ENCODE measurements at regions not wholly inside any gene's neighbourhood (a gene's known extent, or its start where the extent isn't known, plus 50 kb on each side); places are given as distances from the start of the nearest gene placed in this dataset.
"Not testable (repeated sequence)": the region's sequence is repeated elsewhere in the genome, so short reads cannot be mapped to it uniquely, and the experiment has no call there.

GRCh38 chr13:50422181-50423148 lies 407.2 kb downstream of the KCNRG start:
- H3K36me3 ChIP-seq (ENCODE audit: control insufficient read depth in 2 of 2, extremely low read depth in 1 of 2, insufficient read depth in 1 of 2, low read length in 1 of 2): no peaks in the 10 kb centered on the region
- ATAC-seq (replicated peaks in 1 of 4) (peak in 2 of 4 experiments; percentile 46 to 50), DNase-seq (peak in 5 of 35 experiments; percentile 0 to 53 (median 2))
- no peaks in the 10 kb centered on the region for H3K9me3 ChIP-seq
- Mint-ChIP-seq H3K4me3 (no peak overlapping the region), H3K9me3 (no peaks in the 10 kb centered on the region), H3K27ac (peak overlapping the region; percentile 31 to 45), H3K27me3 (no peaks in the 10 kb centered on the region), H3K36me3 (no peaks in the 10 kb centered on the region), H3K4me1 (peaks cover 3 to 19% (median 6%) of the 10 kb centered on the region in 3 donors)
- H3K27me3 ChIP-seq (replicated peaks in 1 of 2; ENCODE audit: control insufficient read depth in 2 of 2, extremely low read depth in 1 of 2, insufficient read depth in 2 of 2, low read length in 1 of 2): no peaks in the 10 kb centered on the region
- 48% methylated on average over 4 of the region's 12 CpGs for WGBS (ENCODE audit: insufficient coverage)
- CTCF ChIA-PET: interaction anchor here in 1 of 2 donors (0.5 kb wide), 1 partner anchor 44 kb away, joined by 4 read pairs; no protein-coding TSS in a partner anchor
- POLR2A ChIA-PET: interaction anchor here in 1 of 2 donors (0.5 kb wide), 1 partner anchor 656 kb away, joined by 3 read pairs; no protein-coding TSS in a partner anchor
- H3K4me3 ChIP-seq (ENCODE audit: control insufficient read depth in 1 of 2, extremely low read depth in 1 of 2, low read length in 1 of 2): no peak overlapping the region
- H3K27ac ChIP-seq (ENCODE audit: low read length): peak overlapping the region; percentile 45
- H3K4me1 ChIP-seq (ENCODE audit: control insufficient read depth in 1 of 2, extremely low read depth in 1 of 2, insufficient read depth in 2 of 2, low read length in 2 of 2): peaks cover 0 to 13% of the 10 kb centered on the region in 2 experiments

- Histone ChIP-seq H3K9me3 (no peaks in the 10 kb centered on the region), H3K27me3 (replicated peaks in 1 of 2; ENCODE audit: control insufficient read depth in 2 of 2, extremely low read depth in 1 of 2, insufficient read depth in 2 of 2, low read length in 1 of 2) (no peaks in the 10 kb centered on the region), H3K4me1 (ENCODE audit: control insufficient read depth in 1 of 2, extremely low read depth in 1 of 2, insufficient read depth in 2 of 2, low read length in 2 of 2) (peaks cover 11 to 18% of the 10 kb centered on the region in 2 experiments), H3K4me3 (ENCODE audit: control insufficient read depth in 1 of 2, extremely low read depth in 1 of 2, low read length in 1 of 2) (no peak overlapping the region), H3K36me3 (ENCODE audit: control insufficient read depth in 2 of 2, extremely low read depth in 1 of 2, insufficient read depth in 1 of 2, low read length in 1 of 2) (no peaks in the 10 kb centered on the region), H3K27ac (ENCODE audit: low read length) (no peak overlapping the region)
- Mint-ChIP-seq H3K27me3 (no peaks in the 10 kb centered on the region), H3K4me1 (peaks cover 13 to 30% (median 13%) of the 10 kb centered on the region in 3 donors), H3K27ac (no peak overlapping the region), H3K4me3 (no peak overlapping the region), H3K9me3 (no peaks in the 10 kb centered on the region), H3K36me3 (no peaks in the 10 kb centered on the region)
- CTCF ChIA-PET: no interaction called here
- no peak for DNase-seq
- no peak for ATAC-seq (replicated peaks in 1 of 4)
- POLR2A ChIA-PET: no interaction called here
- no CpG with 5 or more reads among the region's 2 CpGs for WGBS (ENCODE audit: insufficient coverage)
These were observed 409.7 kb downstream of the KCNRG start for GRCh38 chr13:50424993-50425392.

- H3K36me3 Mint-ChIP-seq: no peaks in the 10 kb centered on the region
- CTCF ChIA-PET: no interaction called here
- Histone ChIP-seq H3K27ac (ENCODE audit: low read length) (no peak overlapping the region), H3K4me3 (ENCODE audit: control insufficient read depth in 1 of 2, extremely low read depth in 1 of 2, low read length in 1 of 2) (no peak overlapping the region), H3K9me3 (no peaks in the 10 kb centered on the region), H3K36me3 (ENCODE audit: control insufficient read depth in 2 of 2, extremely low read depth in 1 of 2, insufficient read depth in 1 of 2, low read length in 1 of 2) (no peaks in the 10 kb centered on the region), H3K4me1 (ENCODE audit: control insufficient read depth in 1 of 2, extremely low read depth in 1 of 2, insufficient read depth in 2 of 2, low read length in 2 of 2) (peaks cover 11 to 18% of the 10 kb centered on the region in 2 experiments), H3K27me3 (replicated peaks in 1 of 2; ENCODE audit: control insufficient read depth in 2 of 2, extremely low read depth in 1 of 2, insufficient read depth in 2 of 2, low read length in 1 of 2) (no peaks in the 10 kb centered on the region)
- no peak for DNase-seq
- H3K27ac Mint-ChIP-seq: no peak overlapping the region
- no peaks in the 10 kb centered on the region for H3K9me3 Mint-ChIP-seq
- ATAC-seq (replicated peaks in 1 of 4): no peak
- H3K27me3 Mint-ChIP-seq: no peaks in the 10 kb centered on the region
- H3K4me3 Mint-ChIP-seq: no peak overlapping the region
- POLR2A ChIA-PET: no interaction called here
- peaks cover 13 to 30% (median 13%) of the 10 kb centered on the region in 3 donors for H3K4me1 Mint-ChIP-seq
These were observed 410.5 kb downstream of the KCNRG start for GRCh38 chr13:50425772-50426171.

- ChIA-PET POLR2A (interaction anchor here (0.6 kb wide), 3 partner anchors 33 to 1218 kb away, joined by 3 to 8 read pairs (median 4); no protein-coding TSS in a partner anchor), CTCF (interaction anchor here in 1 of 2 donors (0.6 kb wide), 2 partner anchors 339 to 1869 kb away, joined by 3 read pairs; no protein-coding TSS in a partner anchor)
- Histone ChIP-seq H3K27ac (ENCODE audit: low read length) (no peak overlapping the region), H3K9me3 (no peaks in the 10 kb centered on the region), H3K4me1 (ENCODE audit: control insufficient read depth in 1 of 2, extremely low read depth in 1 of 2, insufficient read depth in 2 of 2, low read length in 2 of 2) (peaks cover 11 to 17% of the 10 kb centered on the region in 2 experiments), H3K4me3 (ENCODE audit: control insufficient read depth in 1 of 2, extremely low read depth in 1 of 2, low read length in 1 of 2) (no peak overlapping the region), H3K36me3 (ENCODE audit: control insufficient read depth in 2 of 2, extremely low read depth in 1 of 2, insufficient read depth in 1 of 2, low read length in 1 of 2) (no peaks in the 10 kb centered on the region), H3K27me3 (replicated peaks in 1 of 2; ENCODE audit: control insufficient read depth in 2 of 2, extremely low read depth in 1 of 2, insufficient read depth in 2 of 2, low read length in 1 of 2) (no peaks in the 10 kb centered on the region)
- Mint-ChIP-seq H3K9me3 (no peaks in the 10 kb centered on the region), H3K4me3 (no peak overlapping the region), H3K36me3 (no peaks in the 10 kb centered on the region), H3K27ac (no peak overlapping the region), H3K27me3 (no peaks in the 10 kb centered on the region), H3K4me1 (peaks cover 13 to 25% (median 13%) of the 10 kb centered on the region in 3 donors)
- no peak for ATAC-seq (replicated peaks in 1 of 4)
- no peak for DNase-seq
These were observed 411.7 kb downstream of the KCNRG start for GRCh38 chr13:50426927-50427326.

- H3K4me3 Mint-ChIP-seq; H3K36me3 ChIP-seq (ENCODE audit: control insufficient read depth in 2 of 2, extremely low read depth in 1 of 2, insufficient read depth in 1 of 2, low read length in 1 of 2); H3K27ac Mint-ChIP-seq; H3K27me3 Mint-ChIP-seq; H3K9me3 ChIP-seq; H3K27me3 ChIP-seq (replicated peaks in 1 of 2; ENCODE audit: control insufficient read depth in 2 of 2, extremely low read depth in 1 of 2, insufficient read depth in 2 of 2, low read length in 1 of 2); H3K36me3 Mint-ChIP-seq; H3K4me3 ChIP-seq (ENCODE audit: control insufficient read depth in 1 of 2, extremely low read depth in 1 of 2, low read length in 1 of 2); H3K9me3 Mint-ChIP-seq: not testable (repeated sequence)
- ChIA-PET CTCF (interaction anchor here in 1 of 2 donors (0.6 kb wide), 2 partner anchors 340 to 1869 kb away, joined by 3 read pairs; no protein-coding TSS in a partner anchor), POLR2A (interaction anchor here (0.6 kb wide), 3 partner anchors 32 to 1218 kb away, joined by 3 to 8 read pairs (median 4); no protein-coding TSS in a partner anchor)
- H3K4me1 Mint-ChIP-seq: peaks cover 13 to 19% (median 13%) of the 10 kb centered on the region in 3 donors
- peak in 3 of 4 experiments; percentile 11 to 73 (median 63) for ATAC-seq (replicated peaks in 1 of 4)
- WGBS (ENCODE audit: insufficient coverage): 80% methylated on average over 2 of the region's 9 CpGs
- peak in 27 of 35 experiments; percentile 6 to 54 (median 32) for DNase-seq
- Histone ChIP-seq H3K4me1 (ENCODE audit: control insufficient read depth in 1 of 2, extremely low read depth in 1 of 2, insufficient read depth in 2 of 2, low read length in 2 of 2) (peaks cover 11 to 13% of the 10 kb centered on the region in 2 experiments), H3K27ac (ENCODE audit: low read length) (peak overlapping the region; percentile 34)
These were observed 412.3 kb downstream of the KCNRG start for GRCh38 chr13:50427511-50427910.

GRCh38 chr13:50428183-50428877 lies 413.1 kb downstream of the KCNRG start:
- H3K4me1 ChIP-seq (ENCODE audit: control insufficient read depth in 1 of 2, extremely low read depth in 1 of 2, insufficient read depth in 2 of 2, low read length in 2 of 2): peaks cover 10 to 11% of the 10 kb centered on the region in 2 experiments
- 83% methylated on average over 1 of the region's 1 CpG for WGBS (ENCODE audit: insufficient coverage)
- no peaks in the 10 kb centered on the region for H3K27me3 ChIP-seq (replicated peaks in 1 of 2; ENCODE audit: control insufficient read depth in 2 of 2, extremely low read depth in 1 of 2, insufficient read depth in 2 of 2, low read length in 1 of 2)
- no peak overlapping the region for H3K4me3 ChIP-seq (ENCODE audit: control insufficient read depth in 1 of 2, extremely low read depth in 1 of 2, low read length in 1 of 2)
- no peaks in the 10 kb centered on the region for H3K27me3 Mint-ChIP-seq
- no peaks in the 10 kb centered on the region for H3K9me3 Mint-ChIP-seq
- peak overlapping the region; percentile 34 for H3K27ac ChIP-seq (ENCODE audit: low read length)
- H3K36me3 ChIP-seq (ENCODE audit: control insufficient read depth in 2 of 2, extremely low read depth in 1 of 2, insufficient read depth in 1 of 2, low read length in 1 of 2): no peaks in the 10 kb centered on the region
- no peaks in the 10 kb centered on the region for H3K36me3 Mint-ChIP-seq
- H3K4me1 Mint-ChIP-seq: peaks cover 13 to 17% (median 13%) of the 10 kb centered on the region in 3 donors
- no peak for DNase-seq
- no peaks in the 10 kb centered on the region for H3K9me3 ChIP-seq
- POLR2A ChIA-PET: no interaction called here
- CTCF ChIA-PET: interaction anchor here in 1 of 2 donors (0.8 kb wide), 1 partner anchor 344 kb away, joined by 3 read pairs; no protein-coding TSS in a partner anchor
- H3K27ac Mint-ChIP-seq: no peak overlapping the region
- H3K4me3 Mint-ChIP-seq: no peak overlapping the region
- no peak for ATAC-seq (replicated peaks in 1 of 4)

Measured in T-cell (primary cell).